ENCODE measurements at regions not wholly inside any gene's neighbourhood (a gene's known extent, or its start where the extent isn't known, plus 50 kb on each side); places are given as distances from the start of the nearest gene placed in this dataset.
"Not testable (repeated sequence)": the region's sequence is repeated elsewhere in the genome, so short reads cannot be mapped to it uniquely, and the experiment has no call there.

DNA sequence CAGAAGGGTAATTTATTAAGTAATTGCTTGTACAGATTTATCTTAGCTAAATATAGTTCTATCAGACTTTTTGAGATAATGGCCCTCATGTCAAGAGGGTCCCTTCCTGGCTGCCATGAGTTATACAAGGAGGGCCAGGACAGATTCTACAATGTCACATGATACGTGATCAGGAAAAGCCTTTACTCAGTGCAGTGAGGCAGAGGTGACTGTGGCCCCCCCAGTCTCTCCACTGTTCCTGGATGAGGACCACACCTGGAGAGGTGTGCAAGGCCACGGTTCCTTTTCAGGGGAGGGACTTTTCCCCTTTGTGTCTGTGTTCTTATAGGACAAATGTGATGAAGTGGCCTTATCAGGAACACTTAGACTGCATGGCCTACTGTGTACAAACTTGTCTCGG, 54.3 kb upstream of the LRCH1 start:
- DNase-seq (no peak), ATAC-seq (peak in 1 of 2 donors; percentile 38)
- intact Hi-C loops (cut with DNase I), result loop anchor here in 1 of 2 donors (5.0 kb wide), 1 partner anchor 54 kb away; the partner anchor contains the start of gene LRCH1

DNA sequence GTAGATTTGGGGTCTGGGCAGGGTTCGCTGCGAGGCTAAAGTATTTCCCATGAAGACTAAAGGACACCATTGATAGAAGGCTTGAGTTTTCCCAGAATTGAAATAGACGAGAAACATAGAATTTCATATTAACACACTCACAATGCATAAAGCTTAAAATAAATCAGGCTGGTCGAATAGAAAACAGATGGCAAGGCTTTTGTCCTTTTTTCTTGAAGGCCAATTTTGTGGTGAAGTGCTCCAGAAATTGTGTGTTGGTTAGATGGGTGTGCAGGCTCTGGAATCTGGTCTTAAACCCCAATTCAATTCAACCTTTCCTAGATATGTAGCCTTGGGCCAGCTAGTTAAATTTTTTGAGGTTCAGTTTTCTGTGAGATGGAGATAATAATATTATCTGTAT, 56.9 kb upstream of the LRCH1 start:
- ATAC-seq, result no peak
- no peak for DNase-seq
- intact Hi-C loops (cut with DNase I), result loop anchor here in 1 of 2 donors (5.0 kb wide), 1 partner anchor 56 kb away; the partner anchor contains the start of gene LRCH1

- ATAC-seq (no peak), DNase-seq (no peak)
- intact Hi-C loops (cut with DNase I), result loop anchor here in 1 of 2 donors (5.0 kb wide), 1 partner anchor 57 kb away; the partner anchor contains the start of gene LRCH1
Measured at GRCh38 chr13:46495651-46496050, 57.3 kb upstream of the LRCH1 start.

GRCh38 chr13:46495066-46495465, 57.9 kb upstream of the LRCH1 start:
- intact Hi-C loops (cut with DNase I), result loop anchor here in 1 of 2 donors (5.0 kb wide), 1 partner anchor 57 kb away; the partner anchor contains the start of gene LRCH1
- no peak for DNase-seq
- no peak for ATAC-seq

DNA sequence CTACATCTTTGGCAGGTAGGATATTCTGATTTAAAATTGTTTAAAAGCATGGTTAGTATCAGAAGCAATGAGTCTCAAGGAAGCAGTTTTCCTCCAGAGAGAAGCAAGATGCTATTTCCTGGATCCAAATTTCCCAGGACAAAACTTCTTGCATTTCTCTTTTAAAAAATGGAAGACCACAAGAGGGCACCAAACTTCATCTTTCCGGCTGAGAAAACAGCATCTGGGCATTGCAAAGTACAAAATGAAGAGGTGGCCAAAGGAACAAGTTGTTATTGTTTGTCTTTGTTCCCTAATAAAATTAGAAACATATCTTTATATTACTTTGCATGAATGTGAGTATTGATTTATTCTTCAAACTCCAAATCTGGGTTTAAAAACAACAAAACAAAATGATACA, 60.0 kb upstream of the LRCH1 start:
- no peak for DNase-seq

DNA sequence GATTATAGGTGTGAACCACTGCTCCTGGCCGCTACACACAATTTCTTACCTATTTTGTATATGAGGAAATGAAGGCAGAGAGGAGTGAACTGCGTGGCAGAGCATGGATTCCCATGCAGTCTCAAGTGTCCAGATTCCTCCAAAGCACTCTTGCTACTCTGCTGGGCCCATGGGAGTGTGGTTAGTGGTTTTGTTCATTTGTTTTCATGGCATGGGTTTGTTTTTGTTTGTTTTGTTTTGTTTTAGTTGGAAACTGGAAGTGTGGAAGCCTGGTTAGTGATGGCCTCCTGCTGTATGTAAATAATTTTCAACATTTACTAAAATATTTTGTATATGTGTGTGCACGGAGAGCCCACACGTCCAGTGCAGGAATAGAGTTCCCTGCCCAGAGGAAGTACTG, 61.3 kb upstream of the LRCH1 start:
- DNase-seq (no peak), ATAC-seq (no peak)

More for the DNA sequence above, 60.0 kb upstream of the LRCH1 start:
- no peak for ATAC-seq
- intact Hi-C loops (cut with DNase I), result loop anchor here (2.0 to 5.0 kb wide), 3 partner anchors 58 to 230 kb away; no protein-coding TSS in a partner anchor

DNA sequence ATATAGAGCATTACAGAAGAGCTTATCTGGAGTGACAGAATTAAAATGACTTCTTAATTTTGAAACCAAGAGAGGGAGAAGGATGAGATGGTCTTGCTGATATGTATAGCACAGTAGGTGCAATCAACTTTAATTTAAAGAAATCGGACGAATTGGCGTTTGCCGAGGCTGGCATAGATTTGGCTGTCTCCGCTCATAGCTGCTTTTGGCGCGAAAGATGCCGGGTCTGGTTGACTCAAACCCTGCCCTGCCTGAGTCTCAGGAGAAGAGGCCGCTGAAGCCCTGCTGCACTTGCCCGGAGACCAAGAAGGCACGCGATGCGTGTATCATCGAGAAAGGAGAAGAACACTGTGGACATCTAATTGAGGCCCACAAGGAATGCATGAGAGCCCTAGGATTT, 62.3 kb upstream of the LRCH1 start:
- peak; percentile 30 to 31 for ATAC-seq
- intact Hi-C loops (cut with DNase I), result loop anchor here in 1 of 2 donors (5.0 kb wide), 1 partner anchor 232 kb away; no protein-coding TSS in a partner anchor
- DNase-seq, result not testable (repeated sequence)

More for the DNA sequence above, 61.3 kb upstream of the LRCH1 start:
- intact Hi-C loops (cut with DNase I), result loop anchor here (2.0 to 5.0 kb wide), 3 partner anchors 59 to 231 kb away; no protein-coding TSS in a partner anchor

- no peak for DNase-seq
- peak in 1 of 2 donors; percentile 24 for ATAC-seq
- intact Hi-C loops (cut with DNase I), result loop anchor here in 1 of 2 donors (5.0 kb wide), 1 partner anchor 232 kb away; no protein-coding TSS in a partner anchor
Measured at GRCh38 chr13:46490129-46490528, 62.8 kb upstream of the LRCH1 start.

- DNase-seq (peak; percentile 45), ATAC-seq (peak; percentile 66)
- intact Hi-C loops (cut with DNase I), result loop anchor here in 1 of 2 donors (5.0 kb wide), 1 partner anchor 233 kb away; no protein-coding TSS in a partner anchor
Measured at GRCh38 chr13:46489586-46490023, 63.4 kb upstream of the LRCH1 start.

DNA sequence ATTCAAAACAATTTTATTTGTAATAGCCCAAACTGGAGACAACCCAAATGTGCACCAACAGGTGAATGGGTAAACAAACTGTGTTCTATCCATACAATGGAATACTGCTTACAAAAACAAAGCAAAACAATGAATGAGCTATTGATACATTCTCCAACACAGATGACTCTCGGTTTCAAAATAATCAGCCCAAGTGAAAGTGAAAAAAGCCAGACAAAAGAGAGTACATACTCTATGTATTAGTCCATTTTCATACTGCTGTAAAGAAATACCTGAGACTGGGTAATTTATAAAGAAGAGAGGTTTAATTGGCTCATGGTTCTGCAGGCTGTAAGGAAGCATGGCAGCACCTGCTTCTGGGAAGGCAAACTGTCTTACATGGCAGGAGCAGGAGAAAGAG, 65.2 kb upstream of the LRCH1 start:
- ATAC-seq (no peak), DNase-seq (no peak)
- intact Hi-C loops (cut with DNase I), result no loop called here

- ATAC-seq, result no peak
- no peak for DNase-seq
- intact Hi-C loops (cut with DNase I), result no loop called here
Measured at GRCh38 chr13:46486270-46486669, 66.7 kb upstream of the LRCH1 start.

DNA sequence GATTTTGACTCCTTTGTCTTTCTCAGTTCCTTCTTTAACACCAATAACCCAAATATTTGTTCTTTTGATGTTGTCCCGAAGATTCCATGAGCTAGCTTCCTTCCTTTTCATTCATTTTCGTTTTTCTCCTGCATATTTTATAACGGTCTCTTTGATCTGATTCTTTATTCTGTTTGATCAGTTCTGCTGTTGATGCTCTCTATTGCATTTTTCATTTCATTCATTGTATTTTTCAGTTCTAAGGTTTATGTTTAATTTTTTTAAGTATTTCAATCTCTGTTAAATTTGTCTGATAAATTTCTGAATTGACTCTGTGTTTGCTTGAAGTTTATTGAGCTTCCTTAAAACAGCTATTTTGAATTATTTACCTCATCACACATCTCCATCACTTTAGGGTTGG, 68.4 kb upstream of the LRCH1 start:
- intact Hi-C loops (cut with DNase I), result no loop called here
- no peak for ATAC-seq

GRCh38 chr13:46481166-46481565, 71.8 kb upstream of the LRCH1 start:
- ATAC-seq (no peak), DNase-seq (no peak)
- intact Hi-C loops (cut with DNase I), result no loop called here

More for the DNA sequence above, 68.4 kb upstream of the LRCH1 start:
- DNase-seq, result no peak

DNA sequence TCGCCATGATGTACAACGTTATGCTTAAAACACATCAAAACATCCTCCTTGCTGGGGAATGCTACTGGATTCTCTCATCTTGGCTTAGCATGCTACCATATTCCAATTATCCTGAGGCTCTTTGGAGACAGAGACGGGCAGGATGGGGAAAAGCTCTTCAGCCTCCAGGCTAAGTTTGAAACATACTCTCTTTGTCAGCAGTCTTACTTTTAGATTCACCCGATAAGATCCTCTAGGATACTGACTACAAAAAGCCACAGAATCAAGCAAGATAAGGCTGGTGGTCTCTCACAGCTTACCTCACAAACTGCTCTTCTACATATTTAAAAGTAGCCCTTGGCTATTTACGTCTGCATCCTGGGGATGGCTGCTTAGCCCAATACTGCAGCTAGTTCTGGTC, 72.8 kb upstream of the LRCH1 start:
- intact Hi-C loops (cut with DNase I), result no loop called here
- ATAC-seq, result no peak

GRCh38 chr13:46479691-46480090, 73.3 kb upstream of the LRCH1 start:
- intact Hi-C loops (cut with DNase I), result no loop called here
- DNase-seq (no peak), ATAC-seq (no peak)

More for the DNA sequence above, 72.8 kb upstream of the LRCH1 start:
- DNase-seq, result no peak

DNA sequence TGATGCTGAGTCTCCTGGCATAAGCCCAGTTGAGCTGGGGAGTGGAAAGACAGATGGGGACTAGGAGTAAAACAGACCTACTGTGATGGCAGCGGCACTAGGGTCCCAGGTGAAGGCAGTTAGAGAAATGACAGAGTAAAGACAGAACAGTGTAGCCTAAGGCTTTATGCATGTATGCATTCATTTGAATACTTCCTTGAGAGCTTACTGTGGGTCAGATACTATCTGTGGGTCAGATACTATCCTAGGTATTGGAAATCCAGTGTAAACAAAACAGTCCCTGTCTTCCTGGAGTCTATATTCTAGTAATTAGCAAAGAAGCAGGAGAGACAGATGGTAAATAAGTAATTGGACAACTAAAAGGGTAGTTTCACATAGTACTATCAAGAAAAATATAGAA, 73.7 kb upstream of the LRCH1 start:
- no peak for DNase-seq
- intact Hi-C loops (cut with DNase I), result no loop called here
- no peak for ATAC-seq

- no peak for DNase-seq
- no peak for ATAC-seq
- intact Hi-C loops (cut with DNase I), result no loop called here
Measured at GRCh38 chr13:46478651-46479050, 74.3 kb upstream of the LRCH1 start.

DNA sequence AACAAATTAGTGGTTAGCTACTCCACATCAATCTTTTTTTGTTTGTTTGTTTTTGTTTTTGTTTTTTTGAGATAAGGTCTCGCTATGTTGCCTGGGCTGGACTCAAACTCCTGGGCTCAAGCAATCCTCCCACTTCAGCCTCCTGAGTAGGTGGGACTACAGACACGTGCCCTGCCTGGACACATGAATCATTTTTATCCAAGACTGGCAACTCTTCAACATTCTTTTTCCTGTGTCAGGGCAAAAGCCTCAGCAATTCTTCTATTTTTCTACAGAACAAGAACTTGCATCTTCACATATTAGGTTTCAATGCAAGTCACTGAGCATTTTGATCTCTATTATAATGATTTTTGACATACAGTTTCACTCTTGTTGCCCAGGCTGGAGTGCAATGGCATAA, 76.8 kb upstream of the LRCH1 start:
- ATAC-seq (no peak), DNase-seq (no peak)
- intact Hi-C loops (cut with DNase I), result no loop called here

DNA sequence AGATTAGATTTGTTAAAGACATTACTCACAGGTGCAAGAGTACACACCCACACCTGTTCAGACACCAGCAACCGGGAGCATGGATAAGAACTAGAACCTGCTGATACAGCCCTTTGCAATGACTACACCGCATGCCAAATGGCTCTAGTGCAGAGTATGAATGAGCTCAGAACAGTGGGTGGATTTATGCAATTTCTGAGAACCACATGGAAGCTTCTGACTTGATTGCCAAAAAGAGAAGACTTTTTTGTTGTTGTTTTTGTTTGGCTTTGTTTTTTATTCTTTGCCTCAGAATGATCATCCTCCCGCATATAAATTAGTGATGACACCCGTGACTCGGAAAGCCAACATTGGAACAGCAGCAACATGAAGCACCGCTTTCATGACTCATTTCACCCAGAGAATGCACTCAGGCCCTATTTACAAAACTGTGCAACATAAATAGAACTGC, 77.4 kb upstream of the LRCH1 start:
- DNase-seq (no peak), ATAC-seq (no peak)
- intact Hi-C loops (cut with DNase I), result no loop called here

DNA sequence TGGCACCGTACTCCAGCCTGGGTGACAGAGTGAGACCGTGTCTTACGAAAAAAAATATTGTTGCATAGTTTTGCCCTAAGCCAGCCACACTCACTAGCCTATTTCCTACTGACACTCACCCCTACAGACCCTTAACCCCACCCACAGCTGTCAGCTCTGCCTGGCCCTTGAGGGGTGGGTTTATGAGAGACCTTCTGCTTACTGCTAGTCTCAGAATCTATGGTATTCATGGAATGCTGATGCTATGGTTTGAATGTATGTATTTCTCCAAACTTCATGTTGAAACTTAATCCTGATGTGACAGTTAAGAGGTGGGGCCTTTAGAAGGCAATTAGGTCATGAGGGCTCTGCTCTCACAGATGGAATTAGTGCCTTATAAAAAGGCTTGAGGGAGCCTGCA, 79.2 kb upstream of the LRCH1 start:
- intact Hi-C loops (cut with DNase I), result no loop called here
- no peak for ATAC-seq
- no peak for DNase-seq

- intact Hi-C loops (cut with DNase I), result no loop called here
- ATAC-seq (no peak), DNase-seq (no peak)
Measured at GRCh38 chr13:46472384-46472783, 80.6 kb upstream of the LRCH1 start.

Data from left cardiac atrium (tissue), 4 donors.